OCI-LY7 (cell line): ENCODE measurements at regions not wholly inside any gene's neighbourhood (a gene's known extent, or its start where the extent isn't known, plus 50 kb on each side); places are given as distances from the start of the nearest gene placed in this dataset.
"Not testable (repeated sequence)": the region's sequence is repeated elsewhere in the genome, so short reads cannot be mapped to it uniquely, and the experiment has no call there.

Experiments
- CTCF ChIP-seq: fragments of 200-600 bp; sonication (generic); conservative IDR thresholded peaks from 2 replicates; pipeline ENCODE4 v1.5.1; 2014; ENCODE audit warnings: mild to moderate bottlenecking, antibody characterized with exemption, low read length, moderate library complexity, mixed read lengths
- EZH2phosphoT487 ChIP-seq: fragments of 200-600 bp; sonication (generic); IDR thresholded peaks from 2 replicates; pipeline ENCODE4 v1.6.1; 2018; ENCODE audit warnings: low read depth, borderline replicate concordance, mild to moderate bottlenecking, mixed run types, antibody characterized with exemption, low read length, moderate library complexity, mixed read lengths

DNA sequence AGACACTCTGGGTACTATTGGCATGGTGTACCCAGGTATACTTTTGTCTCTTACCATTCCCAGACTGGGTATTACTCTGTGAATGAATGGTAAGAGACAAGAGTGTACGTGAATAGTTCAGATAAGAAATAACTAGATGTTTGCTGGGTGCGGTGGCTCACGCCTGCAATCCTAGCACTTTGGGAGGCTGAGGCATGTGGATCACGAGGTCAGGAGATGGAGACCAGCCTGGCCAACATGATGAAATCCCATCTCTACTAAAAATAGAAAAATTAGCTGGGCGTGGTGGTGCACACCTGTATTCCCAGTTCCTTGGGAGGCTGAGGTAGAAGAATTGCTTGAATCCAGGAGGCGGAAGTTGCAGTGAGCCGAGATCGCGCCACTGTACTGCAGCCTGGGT, 75.8 kb upstream of the VKORC1L1 start:
- TF ChIP-seq CTCF, EZH2phosphoT487: not testable (repeated sequence)
